Activated CD4-positive, alpha-beta memory T cell treated with anti-CD3 and anti-CD28 coated beads, Interleukin-2, amount 10 ng/mL, durations not matched to agents 7 days and 5 days (primary cell): ENCODE measurements at regions not wholly inside any gene's neighbourhood (a gene's known extent, or its start where the extent isn't known, plus 50 kb on each side); places are given as distances from the start of the nearest gene placed in this dataset.

Experiments
- CTCF ChIA-PET: fragments of 350-600 bp; sonication (Branson Sonifier 250); formaldehyde crosslinking; loops from one replicate; lab custom pipeline; 2021; ENCODE audit warnings: antibody characterized with exemption, inconsistent platforms; lab: Charles Lee
- POLR2A ChIA-PET: fragments of 350-600 bp; sonication (Branson Sonifier 250); formaldehyde crosslinking; loops from one replicate; lab custom pipeline; 2021; ENCODE audit warnings: antibody characterized with exemption; lab: Charles Lee
- DNase-seq: peaks from one replicate; pipeline ENCODE4 v3.0.0-alpha.2; 2020
- H3K27ac Mint-ChIP-seq: one replicate; pipeline ENCODE4 v1.8.0; 2021; ENCODE audit warnings: mild to moderate bottlenecking, mixed read lengths
- H3K27me3 Mint-ChIP-seq: one replicate; pipeline ENCODE4 v1.8.0; 2021; ENCODE audit warnings: mixed read lengths
- H3K36me3 Mint-ChIP-seq: one replicate; pipeline ENCODE4 v1.8.0; 2021; ENCODE audit warnings: low read depth, mixed read lengths
- H3K4me1 Mint-ChIP-seq: one replicate; pipeline ENCODE4 v1.8.0; 2021; ENCODE audit warnings: mixed read lengths
- H3K4me3 Mint-ChIP-seq: one replicate; pipeline ENCODE4 v1.8.0; 2021; ENCODE audit warnings: mild to moderate bottlenecking, mixed read lengths
- H3K9me3 Mint-ChIP-seq: one replicate; pipeline ENCODE4 v1.8.0; 2021; ENCODE audit warnings: mixed read lengths

- no peaks in the 10 kb centered on the region for H3K27me3 Mint-ChIP-seq
- H3K4me3 Mint-ChIP-seq, result no peak overlapping the region
- peaks cover 8% of the 10 kb centered on the region for H3K36me3 Mint-ChIP-seq
- POLR2A ChIA-PET, result no interaction called here
- DNase-seq, result no peak
- CTCF ChIA-PET, result no interaction called here
- H3K4me1 Mint-ChIP-seq, result no peaks in the 10 kb centered on the region
- H3K27ac Mint-ChIP-seq, result no peak overlapping the region
- H3K9me3 Mint-ChIP-seq, result peaks cover 10% of the 10 kb centered on the region
Measured at GRCh38 chr17:13943909-13944308, 125.4 kb upstream of the COX10 start.

- H3K36me3 Mint-ChIP-seq, result no peaks in the 10 kb centered on the region
- CTCF ChIA-PET, result no interaction called here
- no peaks in the 10 kb centered on the region for H3K4me1 Mint-ChIP-seq
- H3K4me3 Mint-ChIP-seq, result no peak overlapping the region
- no peak overlapping the region for H3K27ac Mint-ChIP-seq
- H3K27me3 Mint-ChIP-seq, result no peaks in the 10 kb centered on the region
- POLR2A ChIA-PET, result no interaction called here
- DNase-seq, result no peak
- peaks cover 2% of the 10 kb centered on the region for H3K9me3 Mint-ChIP-seq
Measured at GRCh38 chr17:13947499-13947898, 121.8 kb upstream of the COX10 start.

GRCh38 chr17:13952009-13952750 lies 117.1 kb upstream of the COX10 start:
- Mint-ChIP-seq H3K27ac (no peak overlapping the region), H3K9me3 (peaks cover 2% of the 10 kb centered on the region), H3K4me3 (no peak overlapping the region), H3K27me3 (no peaks in the 10 kb centered on the region), H3K4me1 (no peaks in the 10 kb centered on the region), H3K36me3 (peaks cover 8% of the 10 kb centered on the region)
- DNase-seq, result no peak
- ChIA-PET CTCF (interaction anchor here (0.6 to 0.7 kb wide), 2 partner anchors 11 to 362 kb away, joined by 3 to 4 read pairs; no protein-coding TSS in a partner anchor), POLR2A (no interaction called here)

GRCh38 chr17:13953841-13954240 lies 115.5 kb upstream of the COX10 start:
- POLR2A ChIA-PET, result no interaction called here
- H3K27me3 Mint-ChIP-seq, result no peaks in the 10 kb centered on the region
- H3K27ac Mint-ChIP-seq, result no peak overlapping the region
- peaks cover 8% of the 10 kb centered on the region for H3K36me3 Mint-ChIP-seq
- H3K9me3 Mint-ChIP-seq, result no peaks in the 10 kb centered on the region
- no peaks in the 10 kb centered on the region for H3K4me1 Mint-ChIP-seq
- CTCF ChIA-PET, result no interaction called here
- no peak overlapping the region for H3K4me3 Mint-ChIP-seq
- no peak for DNase-seq

- Mint-ChIP-seq H3K27ac (no peak overlapping the region), H3K9me3 (no peaks in the 10 kb centered on the region), H3K36me3 (peaks cover 8% of the 10 kb centered on the region), H3K4me3 (no peak overlapping the region), H3K27me3 (no peaks in the 10 kb centered on the region), H3K4me1 (peaks cover 5% of the 10 kb centered on the region)
- ChIA-PET CTCF (no interaction called here), POLR2A (no interaction called here)
- DNase-seq, result no peak
Measured at GRCh38 chr17:13957636-13958035, 111.7 kb upstream of the COX10 start.

- Mint-ChIP-seq H3K9me3 (peaks cover 3% of the 10 kb centered on the region), H3K27me3 (no peaks in the 10 kb centered on the region), H3K27ac (no peak overlapping the region), H3K4me3 (no peak overlapping the region), H3K4me1 (peaks cover 13% of the 10 kb centered on the region), H3K36me3 (peaks cover 8% of the 10 kb centered on the region)
- ChIA-PET POLR2A (no interaction called here), CTCF (no interaction called here)
- DNase-seq, result no peak
Measured at GRCh38 chr17:13958773-13959172, 110.5 kb upstream of the COX10 start.

- no peak for DNase-seq
- H3K9me3 Mint-ChIP-seq, result peaks cover 3% of the 10 kb centered on the region
- H3K4me3 Mint-ChIP-seq, result no peak overlapping the region
- H3K36me3 Mint-ChIP-seq, result no peaks in the 10 kb centered on the region
- POLR2A ChIA-PET, result no interaction called here
- CTCF ChIA-PET, result no interaction called here
- H3K27me3 Mint-ChIP-seq, result no peaks in the 10 kb centered on the region
- no peak overlapping the region for H3K27ac Mint-ChIP-seq
- peaks cover 13% of the 10 kb centered on the region for H3K4me1 Mint-ChIP-seq
Measured at GRCh38 chr17:13961265-13961664, 108.0 kb upstream of the COX10 start.

- Mint-ChIP-seq H3K27me3 (no peaks in the 10 kb centered on the region), H3K27ac (no peak overlapping the region), H3K4me1 (peaks cover 13% of the 10 kb centered on the region), H3K36me3 (no peaks in the 10 kb centered on the region), H3K9me3 (peaks cover 3% of the 10 kb centered on the region), H3K4me3 (no peak overlapping the region)
- CTCF ChIA-PET, result no interaction called here
- DNase-seq, result no peak
- POLR2A ChIA-PET, result no interaction called here
Measured at GRCh38 chr17:13962716-13963240, 106.5 kb upstream of the COX10 start.

GRCh38 chr17:13967416-13967815 lies 101.9 kb upstream of the COX10 start:
- peaks cover 3% of the 10 kb centered on the region for H3K9me3 Mint-ChIP-seq
- no peak for DNase-seq

GRCh38 chr17:13970531-13970930 lies 98.8 kb upstream of the COX10 start:
- Mint-ChIP-seq H3K4me3 (no peak overlapping the region), H3K27ac (no peak overlapping the region), H3K4me1 (peaks cover 2% of the 10 kb centered on the region), H3K36me3 (peaks cover 3% of the 10 kb centered on the region), H3K9me3 (no peaks in the 10 kb centered on the region), H3K27me3 (no peaks in the 10 kb centered on the region)
- ChIA-PET CTCF (no interaction called here), POLR2A (no interaction called here)
- no peak for DNase-seq

More at GRCh38 chr17:13967416-13967815, 101.9 kb upstream of the COX10 start:
- H3K27me3 Mint-ChIP-seq, result no peaks in the 10 kb centered on the region
- peaks cover 12% of the 10 kb centered on the region for H3K4me1 Mint-ChIP-seq
- CTCF ChIA-PET, result no interaction called here
- POLR2A ChIA-PET, result no interaction called here
- no peak overlapping the region for H3K4me3 Mint-ChIP-seq
- H3K27ac Mint-ChIP-seq, result no peak overlapping the region
- H3K36me3 Mint-ChIP-seq, result peaks cover 3% of the 10 kb centered on the region

- CTCF ChIA-PET, result no interaction called here
- POLR2A ChIA-PET, result no interaction called here
- DNase-seq, result no peak
- Mint-ChIP-seq H3K4me3 (no peak overlapping the region), H3K27me3 (no peaks in the 10 kb centered on the region), H3K4me1 (peaks cover 5% of the 10 kb centered on the region), H3K9me3 (no peaks in the 10 kb centered on the region), H3K36me3 (peaks cover 13% of the 10 kb centered on the region), H3K27ac (no peak overlapping the region)
Measured at GRCh38 chr17:13973960-13974651, 95.2 kb upstream of the COX10 start.

GRCh38 chr17:13977837-13978236 lies 91.5 kb upstream of the COX10 start:
- POLR2A ChIA-PET, result no interaction called here
- no peak overlapping the region for H3K4me3 Mint-ChIP-seq

GRCh38 chr17:13978478-13978877 lies 90.8 kb upstream of the COX10 start:
- Mint-ChIP-seq H3K27ac (no peak overlapping the region), H3K4me3 (no peak overlapping the region), H3K27me3 (no peaks in the 10 kb centered on the region), H3K9me3 (no peaks in the 10 kb centered on the region), H3K36me3 (peaks cover 21% of the 10 kb centered on the region), H3K4me1 (peaks cover 4% of the 10 kb centered on the region)
- ChIA-PET CTCF (no interaction called here), POLR2A (no interaction called here)
- no peak for DNase-seq

More at GRCh38 chr17:13977837-13978236, 91.5 kb upstream of the COX10 start:
- CTCF ChIA-PET, result no interaction called here
- Mint-ChIP-seq H3K36me3 (peaks cover 21% of the 10 kb centered on the region), H3K27me3 (no peaks in the 10 kb centered on the region), H3K4me1 (peaks cover 4% of the 10 kb centered on the region), H3K9me3 (no peaks in the 10 kb centered on the region), H3K27ac (no peak overlapping the region)
- DNase-seq, result no peak
